HFF-Myc (cell line): ENCODE measurements at regions not wholly inside any gene's neighbourhood (a gene's known extent, or its start where the extent isn't known, plus 50 kb on each side); places are given as distances from the start of the nearest gene placed in this dataset.

Experiments
- DNase-seq: peaks from one replicate; pipeline ENCODE4 v3.0.0-alpha.2; 2011; ENCODE audit warnings: low read depth; ENCODE audit errors: extremely low read depth
- H3K4me3 ChIP-seq: replicated peaks from 2 replicates; pipeline ENCODE4 v1.5.1; 2011; ENCODE audit warnings: low read depth, mild to moderate bottlenecking, control low read depth, low read length
- TF ChIP-seq, protein P1 (sequence below): IDR thresholded peaks from 2 replicates; pipeline ENCODE4 v1.5.1; 2012; ENCODE audit warnings: mild to moderate bottlenecking, low read depth, low read length, control low read depth; ENCODE audit errors: missing control alignments

DNA sequence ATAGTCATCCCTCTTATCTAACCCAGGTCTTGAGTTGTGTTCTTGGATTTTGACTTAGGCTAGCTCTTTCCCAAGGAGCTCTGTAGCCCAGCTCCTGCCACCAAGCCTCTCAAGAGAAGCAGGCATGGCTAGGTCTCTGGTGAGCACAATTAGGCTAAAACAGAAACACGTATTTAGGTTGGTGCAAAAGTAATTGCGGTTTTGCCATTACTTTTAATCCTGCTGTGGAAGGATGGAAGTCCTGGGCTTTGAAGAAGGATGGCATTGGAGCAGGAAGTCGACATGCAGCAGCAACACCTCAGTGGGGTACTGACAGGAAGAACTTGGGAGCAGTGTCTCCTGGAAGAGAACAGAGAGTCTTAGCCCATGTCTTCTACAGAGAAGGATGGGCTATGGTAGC is 80.0 kb upstream of the CCDC190 start:
- TF ChIP-seq, protein P1, sequence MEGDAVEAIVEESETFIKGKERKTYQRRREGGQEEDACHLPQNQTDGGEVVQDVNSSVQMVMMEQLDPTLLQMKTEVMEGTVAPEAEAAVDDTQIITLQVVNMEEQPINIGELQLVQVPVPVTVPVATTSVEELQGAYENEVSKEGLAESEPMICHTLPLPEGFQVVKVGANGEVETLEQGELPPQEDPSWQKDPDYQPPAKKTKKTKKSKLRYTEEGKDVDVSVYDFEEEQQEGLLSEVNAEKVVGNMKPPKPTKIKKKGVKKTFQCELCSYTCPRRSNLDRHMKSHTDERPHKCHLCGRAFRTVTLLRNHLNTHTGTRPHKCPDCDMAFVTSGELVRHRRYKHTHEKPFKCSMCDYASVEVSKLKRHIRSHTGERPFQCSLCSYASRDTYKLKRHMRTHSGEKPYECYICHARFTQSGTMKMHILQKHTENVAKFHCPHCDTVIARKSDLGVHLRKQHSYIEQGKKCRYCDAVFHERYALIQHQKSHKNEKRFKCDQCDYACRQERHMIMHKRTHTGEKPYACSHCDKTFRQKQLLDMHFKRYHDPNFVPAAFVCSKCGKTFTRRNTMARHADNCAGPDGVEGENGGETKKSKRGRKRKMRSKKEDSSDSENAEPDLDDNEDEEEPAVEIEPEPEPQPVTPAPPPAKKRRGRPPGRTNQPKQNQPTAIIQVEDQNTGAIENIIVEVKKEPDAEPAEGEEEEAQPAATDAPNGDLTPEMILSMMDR, result no peak
- no peak overlapping the region for H3K4me3 ChIP-seq
- DNase-seq, result no peak

DNA sequence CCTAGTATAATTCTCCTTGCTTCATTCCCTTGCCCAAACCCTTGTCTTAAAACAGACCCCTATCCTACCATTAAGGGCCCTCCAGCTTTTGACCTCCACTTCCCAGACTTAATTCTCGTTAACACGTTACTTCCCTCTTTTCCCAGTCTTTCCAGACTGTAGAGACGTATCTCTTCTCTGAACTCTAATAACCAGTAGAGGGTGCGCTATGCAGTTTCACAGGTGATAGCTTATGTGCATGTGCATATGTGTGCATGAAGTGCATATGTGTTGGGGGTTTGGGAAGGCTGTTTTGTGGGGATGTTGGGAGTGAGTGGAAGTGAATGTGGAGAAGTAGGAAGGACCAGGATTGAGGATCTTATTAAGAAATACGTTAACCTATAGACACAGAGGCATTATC is 78.1 kb upstream of the CCDC190 start:
- H3K4me3 ChIP-seq, result no peak overlapping the region
- TF ChIP-seq, protein P1, result no peak
- DNase-seq, result no peak

DNA sequence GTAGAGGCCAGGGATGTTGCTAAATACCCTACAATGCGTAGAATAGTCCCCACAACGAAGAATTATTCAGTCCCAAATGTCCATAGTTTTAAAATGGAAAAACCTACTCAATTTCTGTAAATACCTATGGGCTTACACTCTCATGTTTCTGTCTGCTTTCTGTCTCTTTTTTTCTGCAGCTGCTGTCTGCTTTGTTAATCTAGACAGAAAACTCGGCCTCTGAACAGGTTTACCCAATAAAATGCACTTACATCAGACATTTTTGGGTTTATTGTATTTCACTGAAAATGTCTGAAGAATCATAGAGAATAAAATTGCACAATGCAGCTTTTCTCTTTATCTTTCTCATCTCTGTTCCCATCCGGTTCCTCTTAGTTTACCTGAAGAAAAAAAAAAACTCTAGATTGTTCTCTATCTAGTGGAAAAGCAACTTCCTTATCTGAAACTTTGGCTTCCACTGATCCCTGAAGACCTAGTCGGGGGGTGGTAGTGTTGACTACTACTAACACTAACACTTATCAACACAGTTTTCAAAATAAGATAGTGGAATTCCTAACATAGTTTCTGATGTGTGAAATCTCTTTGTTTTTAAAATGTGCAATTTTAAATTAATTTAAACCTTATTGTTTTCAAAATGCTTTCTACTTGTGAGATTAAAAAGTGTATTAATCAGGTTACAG is 76.9 kb upstream of the CCDC190 start:
- no peak for DNase-seq
- TF ChIP-seq, protein P1, result no peak
- no peak overlapping the region for H3K4me3 ChIP-seq

DNA sequence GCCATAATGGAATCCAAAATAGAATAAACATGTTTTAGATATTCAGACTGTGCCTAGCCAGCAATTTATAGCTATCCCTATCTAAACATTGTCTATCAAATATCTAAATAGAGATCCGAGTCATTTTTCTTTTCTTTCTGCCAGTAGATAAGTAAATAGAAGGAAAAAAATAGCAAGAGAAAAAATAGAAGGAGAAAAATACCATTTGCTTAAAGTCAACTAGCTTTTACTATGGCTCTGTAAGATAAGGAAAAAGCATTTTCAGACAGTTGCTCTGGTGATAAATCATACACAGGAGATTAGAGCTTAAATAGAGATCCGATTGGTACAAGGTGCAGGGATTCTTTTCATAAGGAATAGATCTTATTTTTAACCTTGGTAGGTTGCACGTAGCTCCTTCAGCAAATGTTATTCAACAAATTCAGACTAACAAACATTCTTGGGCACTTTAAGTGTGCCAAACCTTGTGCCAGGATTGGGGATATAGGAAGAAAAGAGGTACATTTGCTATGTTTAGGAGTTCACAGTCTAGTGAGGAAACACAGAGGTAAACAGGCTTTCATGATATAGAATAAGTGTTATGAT is 70.1 kb upstream of the CCDC190 start:
- DNase-seq, result no peak
- TF ChIP-seq, protein P1, result no peak
- H3K4me3 ChIP-seq, result no peak overlapping the region

DNA sequence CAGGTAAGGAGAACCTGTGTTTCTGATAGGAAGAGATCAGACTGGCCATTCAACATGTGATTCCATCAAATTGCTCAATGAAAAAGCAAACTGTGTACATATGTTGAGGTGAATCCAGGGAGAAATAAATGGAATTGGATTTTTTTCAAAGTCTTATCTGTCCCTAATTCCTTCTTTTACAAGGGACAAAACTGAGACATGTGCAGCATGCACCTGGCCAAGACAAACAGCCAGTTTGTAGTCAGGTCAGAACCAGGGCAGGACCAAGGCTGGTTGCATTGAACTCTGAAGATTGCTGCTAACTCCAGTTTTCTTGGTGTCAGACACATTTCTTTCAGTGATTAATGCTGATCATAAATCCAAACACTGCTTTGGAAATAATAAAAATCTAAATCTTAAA is 69.6 kb upstream of the CCDC190 start:
- no peak overlapping the region for H3K4me3 ChIP-seq
- DNase-seq, result no peak
- TF ChIP-seq, protein P1, result no peak

DNA sequence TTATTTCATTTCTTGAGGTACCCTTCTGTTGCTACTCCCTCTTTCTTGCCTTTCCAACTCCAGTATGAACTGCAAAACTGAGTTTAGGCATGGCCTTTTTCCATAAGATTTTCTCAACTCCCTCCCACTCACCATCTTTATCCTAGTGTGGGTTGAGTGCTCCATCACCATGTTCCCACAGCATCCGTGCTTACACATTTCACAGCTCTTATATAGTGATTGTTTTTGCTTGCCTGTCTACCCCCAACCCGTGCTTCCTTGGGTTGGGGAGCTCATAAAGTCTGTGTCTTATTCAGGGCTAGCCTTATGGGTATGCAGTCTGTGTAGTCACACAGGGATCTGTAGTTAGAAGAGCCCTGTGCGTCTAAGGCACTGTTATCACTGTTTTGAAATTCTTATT is 68.2 kb upstream of the CCDC190 start:
- DNase-seq, result no peak
- TF ChIP-seq, protein P1, result no peak
- H3K4me3 ChIP-seq, result no peak overlapping the region
